Tibial nerve (tissue), 4 donors: ENCODE measurements at regions not wholly inside any gene's neighbourhood (a gene's known extent, or its start where the extent isn't known, plus 50 kb on each side); places are given as distances from the start of the nearest gene placed in this dataset.

ENCODE experiments used
- CTCF ChIP-seq, 5 experiments: fragments of 200-600 bp in 3 of 5; fragments of 450-650 bp in 2 of 5; sonication (generic) in 3 of 5; IDR thresholded peaks; one replicate each; pipeline ENCODE4 v1.5.1; 2016 to 2019; ENCODE audit warnings: antibody characterized with exemption in 5 of 5, mild to moderate bottlenecking in 3 of 5, moderate library complexity in 2 of 5
- EP300 ChIP-seq, 2 donors: sonication (generic); formaldehyde crosslinking; IDR thresholded peaks; one replicate each; pipeline ENCODE4 v1.6.1; 2017; ENCODE audit warnings: antibody characterized with exemption in 2 of 2, mild to moderate bottlenecking in 1 of 2
- POLR2A ChIP-seq, 2 donors: fragments of 450-650 bp; IDR thresholded peaks; one replicate each; pipeline ENCODE4 v1.6.1; 2017; ENCODE audit warnings: antibody characterized with exemption in 2 of 2, mild to moderate bottlenecking in 2 of 2, moderate library complexity in 2 of 2

DNA sequence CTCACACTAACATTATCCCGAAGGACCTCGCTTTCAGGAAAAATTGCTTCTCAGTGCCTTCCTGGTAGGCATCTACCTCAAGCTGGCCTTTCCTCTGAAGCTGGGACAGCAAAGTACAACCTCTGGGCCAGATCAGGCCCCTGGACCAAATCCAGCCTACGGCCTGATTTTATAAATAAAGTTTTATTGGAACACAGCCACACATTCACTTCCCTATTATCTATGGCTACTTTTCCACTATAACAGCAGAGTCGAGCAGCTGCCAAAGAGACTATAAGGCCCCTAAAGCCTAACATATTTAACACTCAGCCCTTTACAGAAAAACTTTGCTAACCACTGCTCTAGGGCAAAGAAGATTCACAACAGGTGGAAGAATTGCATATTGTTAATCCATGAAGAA, 554.3 kb downstream of the NTRK3 start:
- no peak for TF ChIP-seq CTCF (IDR thresholded peaks at IDR 0.05)
- TF ChIP-seq POLR2A (IDR thresholded peaks at IDR 0.05) = no peak
- no peak for TF ChIP-seq EP300 (IDR thresholded peaks at IDR 0.05)
